Muscle of leg (tissue), 3 donors: ENCODE measurements at regions not wholly inside any gene's neighbourhood (a gene's known extent, or its start where the extent isn't known, plus 50 kb on each side); places are given as distances from the start of the nearest gene placed in this dataset.
A peak's percentile ranks its signal among the peaks of the same experiment; 100 is the strongest.

ENCODE experiments used
- DNase-seq: peaks from one replicate; pipeline ENCODE4 v3.0.0; 2013
- H3K27ac ChIP-seq: one replicate; pipeline ENCODE4 v1.5.1; 2013; ENCODE audit warnings: mild to moderate bottlenecking, low read length, control low read depth
- H3K27me3 ChIP-seq: one replicate; pipeline ENCODE4 v1.6.1; 2013; ENCODE audit warnings: low read length; ENCODE audit not compliant: control insufficient read depth, insufficient read depth
- H3K36me3 ChIP-seq: one replicate; pipeline ENCODE4 v1.6.1; 2013; ENCODE audit warnings: low read length; ENCODE audit not compliant: control insufficient read depth, insufficient read depth
- H3K4me1 ChIP-seq: one replicate; pipeline ENCODE4 v1.6.1; 2013; ENCODE audit warnings: low read length; ENCODE audit not compliant: control insufficient read depth, insufficient read depth
- H3K4me3 ChIP-seq: one replicate; pipeline ENCODE4 v1.5.1; 2013; ENCODE audit warnings: low read length, control low read depth
- H3K9me3 ChIP-seq: replicated peaks from 2 replicates; pipeline ENCODE4 v1.6.1; 2013; ENCODE audit warnings: low read depth, low read length; ENCODE audit not compliant: control insufficient read depth
- WGBS: methylation state at CpG from one replicate; pipeline ENCODE4 v1.1.5; 2013; ENCODE audit warnings: missing lambda C conversion rate; ENCODE audit not compliant: insufficient coverage; 5-methylcytosine and 5-hydroxymethylcytosine counted together

GRCh38 chr10:128296253-128297007, 170.2 kb upstream of the MKI67 start:
- Histone ChIP-seq H3K27ac (peak overlapping the region; percentile 90), H3K36me3 (no peaks in the 10 kb centered on the region)
- peak; percentile 89 for DNase-seq

GRCh38 chr10:128297709-128298378, 171.6 kb upstream of the MKI67 start:
- peak overlapping the region; percentile 90 for H3K27ac ChIP-seq
- 24% methylated on average over 4 of the region's 11 CpGs for WGBS
- H3K4me3 ChIP-seq, result no peak overlapping the region

More at GRCh38 chr10:128296253-128297007, 170.2 kb upstream of the MKI67 start:
- peaks cover 4% of the 10 kb centered on the region for H3K9me3 ChIP-seq
- 83% methylated on average over 1 of the region's 13 CpGs for WGBS
- H3K27me3 ChIP-seq, result no peaks in the 10 kb centered on the region
- no peak overlapping the region for H3K4me3 ChIP-seq
- H3K4me1 ChIP-seq, result peaks cover 48% of the 10 kb centered on the region

DNA sequence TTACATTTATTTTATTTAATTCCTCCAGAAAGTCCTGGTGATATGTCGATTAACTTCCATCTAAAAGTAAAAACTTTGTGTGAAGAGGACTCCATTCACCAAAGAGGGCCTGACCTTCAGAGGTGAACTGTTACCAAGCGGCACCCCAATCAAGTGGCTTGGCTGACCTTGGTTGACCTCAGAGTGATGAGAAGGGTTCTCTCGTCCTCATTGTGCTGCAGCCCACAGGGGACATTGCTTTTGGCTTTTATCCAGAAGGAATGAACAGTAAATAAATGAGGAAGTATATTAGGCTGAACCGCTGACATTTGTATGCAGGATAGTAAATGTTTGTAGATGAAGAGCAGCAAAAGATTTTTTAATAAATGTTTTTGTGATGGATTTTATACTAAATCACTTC, 172.4 kb upstream of the MKI67 start:
- H3K36me3 ChIP-seq, result no peaks in the 10 kb centered on the region
- peak; percentile 74 for DNase-seq
- no peak overlapping the region for H3K4me3 ChIP-seq
- no CpG with 5 or more reads among the region's 4 CpGs for WGBS
- H3K27me3 ChIP-seq, result no peaks in the 10 kb centered on the region
- peaks cover 9% of the 10 kb centered on the region for H3K9me3 ChIP-seq
- H3K27ac ChIP-seq, result peak overlapping the region; percentile 90
- peaks cover 48% of the 10 kb centered on the region for H3K4me1 ChIP-seq

More at GRCh38 chr10:128297709-128298378, 171.6 kb upstream of the MKI67 start:
- peaks cover 9% of the 10 kb centered on the region for H3K9me3 ChIP-seq
- H3K27me3 ChIP-seq, result no peaks in the 10 kb centered on the region
- peak; percentile 94 for DNase-seq
- no peaks in the 10 kb centered on the region for H3K36me3 ChIP-seq
- peaks cover 48% of the 10 kb centered on the region for H3K4me1 ChIP-seq

GRCh38 chr10:128300290-128300824, 174.1 kb upstream of the MKI67 start:
- peak overlapping the region; percentile 63 for H3K27ac ChIP-seq

GRCh38 chr10:128301051-128301450, 174.8 kb upstream of the MKI67 start:
- Histone ChIP-seq H3K36me3 (no peaks in the 10 kb centered on the region), H3K27ac (peak overlapping the region; percentile 63), H3K9me3 (peaks cover 9% of the 10 kb centered on the region), H3K4me1 (peaks cover 48% of the 10 kb centered on the region), H3K4me3 (no peak overlapping the region), H3K27me3 (no peaks in the 10 kb centered on the region)
- 38% methylated on average over 4 of the region's 5 CpGs for WGBS
- DNase-seq, result peak; percentile 65

More at GRCh38 chr10:128300290-128300824, 174.1 kb upstream of the MKI67 start:
- no peaks in the 10 kb centered on the region for H3K36me3 ChIP-seq
- H3K9me3 ChIP-seq, result peaks cover 9% of the 10 kb centered on the region
- no peaks in the 10 kb centered on the region for H3K27me3 ChIP-seq
- peak; percentile 88 for DNase-seq
- H3K4me3 ChIP-seq, result no peak overlapping the region
- 38% methylated on average over 12 of the region's 13 CpGs for WGBS
- peaks cover 48% of the 10 kb centered on the region for H3K4me1 ChIP-seq

DNA sequence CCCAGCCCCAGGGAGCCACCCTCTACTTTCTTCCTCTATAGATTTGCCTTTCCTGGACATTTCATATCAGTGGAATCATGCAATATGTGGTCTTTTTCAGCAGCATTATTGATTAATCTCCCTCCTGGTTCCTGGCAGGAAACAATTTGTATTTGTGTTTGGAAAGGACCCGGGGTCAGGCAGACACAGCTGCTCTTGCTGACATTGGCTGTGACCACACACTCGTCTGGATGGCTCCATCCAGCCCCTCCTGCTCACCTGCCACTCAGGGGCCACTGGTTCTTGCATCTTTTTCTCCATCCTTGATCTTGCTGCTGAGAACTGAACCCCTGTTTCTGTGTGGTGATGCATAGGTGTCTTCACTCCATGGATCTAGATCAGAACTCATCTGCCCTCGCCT, 176.6 kb upstream of the MKI67 start:
- H3K27me3 ChIP-seq, result no peaks in the 10 kb centered on the region
- DNase-seq, result no peak

DNA sequence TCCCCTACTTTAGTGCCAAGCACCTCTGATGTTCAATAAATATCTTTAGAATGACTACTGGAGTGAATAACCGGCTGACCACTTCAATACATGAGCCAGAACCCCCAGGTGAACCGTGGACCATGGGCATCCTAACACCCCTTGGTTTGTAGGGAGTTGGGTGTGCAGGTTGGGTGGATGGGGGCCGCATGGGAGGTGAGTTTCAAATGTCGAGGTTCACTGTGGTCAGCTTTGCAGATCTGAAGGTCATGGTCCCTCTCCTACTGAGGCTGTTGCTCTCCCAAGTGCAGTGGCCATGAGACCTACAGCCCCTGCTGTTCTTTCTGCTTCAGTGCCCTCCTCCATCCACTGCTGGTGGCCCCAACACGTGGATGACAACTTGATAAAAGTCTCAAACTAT, 178.0 kb upstream of the MKI67 start:
- Histone ChIP-seq H3K36me3 (no peaks in the 10 kb centered on the region), H3K27me3 (no peaks in the 10 kb centered on the region), H3K27ac (no peak overlapping the region), H3K4me3 (no peak overlapping the region), H3K4me1 (peaks cover 26% of the 10 kb centered on the region), H3K9me3 (peaks cover 9% of the 10 kb centered on the region)
- WGBS, result 90% methylated on average over 2 of the region's 5 CpGs
- DNase-seq, result no peak

More for the DNA sequence above, 176.6 kb upstream of the MKI67 start:
- Histone ChIP-seq H3K36me3 (no peaks in the 10 kb centered on the region), H3K4me3 (no peak overlapping the region), H3K9me3 (peaks cover 9% of the 10 kb centered on the region), H3K4me1 (peaks cover 36% of the 10 kb centered on the region), H3K27ac (no peak overlapping the region)
- 53% methylated on average over 2 of the region's 3 CpGs for WGBS

DNA sequence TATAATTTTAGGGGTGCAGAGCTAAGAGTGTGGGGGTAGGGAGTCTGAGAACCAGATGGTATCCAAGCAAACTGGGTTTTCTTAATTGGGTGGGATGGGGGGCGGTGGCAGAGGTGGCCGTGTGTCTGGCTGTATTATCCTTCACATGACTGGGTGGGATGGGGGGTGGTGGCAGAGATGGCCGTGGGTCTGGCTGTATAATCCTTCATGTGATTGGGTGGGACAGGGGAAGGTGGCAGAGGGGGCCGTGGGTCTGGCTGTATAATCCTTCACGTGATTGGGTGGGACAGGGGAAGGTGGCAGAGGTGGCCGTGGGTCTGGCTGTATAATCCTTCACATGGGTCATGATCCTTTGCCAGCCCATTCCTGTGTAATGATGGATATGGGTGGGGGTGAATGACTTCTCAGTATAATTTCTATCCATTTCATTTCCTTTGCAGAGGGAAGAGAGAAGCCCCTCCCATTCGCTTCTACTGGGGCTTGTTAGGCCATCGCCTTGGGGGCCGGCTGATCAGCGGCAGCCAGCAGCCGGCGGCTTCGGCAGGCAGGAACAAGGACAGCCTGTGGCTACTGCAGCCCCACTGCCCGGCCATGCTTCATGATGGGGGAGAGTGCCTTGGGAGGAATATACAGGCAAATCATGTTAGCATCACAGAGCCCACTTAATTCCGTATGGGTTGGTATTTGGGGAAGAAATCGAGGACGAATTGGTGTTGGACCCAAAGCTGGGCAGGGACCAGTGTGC, 179.6 kb upstream of the MKI67 start:
- Histone ChIP-seq H3K27me3 (no peaks in the 10 kb centered on the region), H3K4me3 (no peak overlapping the region)
- WGBS, result 80% methylated on average over 14 of the region's 17 CpGs

GRCh38 chr10:128306535-128306934, 180.3 kb upstream of the MKI67 start:
- peaks cover 8% of the 10 kb centered on the region for H3K4me1 ChIP-seq
- peak; percentile 36 for DNase-seq
- WGBS, result 47% methylated on average over 4 of the region's 6 CpGs
- peaks cover 2% of the 10 kb centered on the region for H3K27me3 ChIP-seq
- peaks cover 7% of the 10 kb centered on the region for H3K9me3 ChIP-seq
- no peaks in the 10 kb centered on the region for H3K36me3 ChIP-seq
- H3K27ac ChIP-seq, result no peak overlapping the region
- no peak overlapping the region for H3K4me3 ChIP-seq

More for the DNA sequence above, 179.6 kb upstream of the MKI67 start:
- peaks cover 9% of the 10 kb centered on the region for H3K9me3 ChIP-seq
- DNase-seq, result no peak
- H3K4me1 ChIP-seq, result peaks cover 12% of the 10 kb centered on the region
- no peak overlapping the region for H3K27ac ChIP-seq
- no peaks in the 10 kb centered on the region for H3K36me3 ChIP-seq

GRCh38 chr10:128306966-128307365, 180.7 kb upstream of the MKI67 start:
- WGBS, result 100% methylated on average over 1 of the region's 2 CpGs
- H3K9me3 ChIP-seq, result peaks cover 4% of the 10 kb centered on the region
- H3K27ac ChIP-seq, result no peak overlapping the region
- no peak overlapping the region for H3K4me3 ChIP-seq
- peaks cover 9% of the 10 kb centered on the region for H3K4me1 ChIP-seq
- no peak for DNase-seq
- H3K27me3 ChIP-seq, result peaks cover 2% of the 10 kb centered on the region
- H3K36me3 ChIP-seq, result no peaks in the 10 kb centered on the region
